ENCODE measurements at regions not wholly inside any gene's neighbourhood (a gene's known extent, or its start where the extent isn't known, plus 50 kb on each side); places are given as distances from the start of the nearest gene placed in this dataset.

- TF ChIP-seq ZFX (IDR thresholded peaks at IDR 0.05): no peak
- TF ChIP-seq CTCF (conservative IDR thresholded peaks at IDR 0.05): no peak
- no peak overlapping the region for H3K27ac ChIP-seq
These were observed 64.6 kb upstream of the DOCK1 start for GRCh38 chr10:126840576-126841135.

- no peak for TF ChIP-seq ZFX (IDR thresholded peaks at IDR 0.05)
- no peak for TF ChIP-seq CTCF (conservative IDR thresholded peaks at IDR 0.05)
- H3K27ac ChIP-seq: no peak overlapping the region
These were observed 63.8 kb upstream of the DOCK1 start for GRCh38 chr10:126841341-126841895.

- no peak overlapping the region for H3K27ac ChIP-seq
- TF ChIP-seq ZFX (IDR thresholded peaks at IDR 0.05): no peak
- TF ChIP-seq CTCF (conservative IDR thresholded peaks at IDR 0.05): no peak
These were observed 62.9 kb upstream of the DOCK1 start for GRCh38 chr10:126842356-126842755.

- TF ChIP-seq CTCF (conservative IDR thresholded peaks at IDR 0.05) (no peak), ZFX (IDR thresholded peaks at IDR 0.05) (no peak)
- H3K27ac ChIP-seq: no peak overlapping the region
These were observed 62.4 kb upstream of the DOCK1 start for GRCh38 chr10:126842836-126843235.

GRCh38 chr10:126843299-126843934 is 61.8 kb upstream of the DOCK1 start:
- TF ChIP-seq ZFX (IDR thresholded peaks at IDR 0.05) (no peak), CTCF (conservative IDR thresholded peaks at IDR 0.05) (no peak)
- H3K27ac ChIP-seq: no peak overlapping the region

GRCh38 chr10:126844406-126844805 is 60.8 kb upstream of the DOCK1 start:
- TF ChIP-seq CTCF (conservative IDR thresholded peaks at IDR 0.05) (no peak), ZFX (IDR thresholded peaks at IDR 0.05) (no peak)
- H3K27ac ChIP-seq: no peak overlapping the region

- TF ChIP-seq CTCF (conservative IDR thresholded peaks at IDR 0.05) (no peak), ZFX (IDR thresholded peaks at IDR 0.05) (no peak)
- no peak overlapping the region for H3K27ac ChIP-seq
These were observed 58.8 kb upstream of the DOCK1 start for GRCh38 chr10:126846469-126846868.
